Esophagus squamous epithelium (tissue), 4 donors: ENCODE measurements at regions not wholly inside any gene's neighbourhood (a gene's known extent, or its start where the extent isn't known, plus 50 kb on each side); places are given as distances from the start of the nearest gene placed in this dataset.

Source experiments
- POLR2A ChIP-seq, 4 donors: fragments of 450-650 bp; IDR thresholded peaks; one replicate each; pipeline ENCODE4 v1.6.1; 2017; ENCODE audit warnings: antibody characterized with exemption in 4 of 4, mild to moderate bottlenecking in 4 of 4, moderate library complexity in 3 of 4
- TF ChIP-seq, protein P1 (sequence below), 6 experiments: fragments of 450-650 bp in 4 of 6; fragments of 200-600 bp in 2 of 6; sonication (generic) in 2 of 6; IDR thresholded peaks; one replicate each; pipeline ENCODE4 v1.5.1; 2016 to 2019; ENCODE audit warnings: antibody characterized with exemption in 6 of 6, mild to moderate bottlenecking in 4 of 6, moderate library complexity in 4 of 6

DNA sequence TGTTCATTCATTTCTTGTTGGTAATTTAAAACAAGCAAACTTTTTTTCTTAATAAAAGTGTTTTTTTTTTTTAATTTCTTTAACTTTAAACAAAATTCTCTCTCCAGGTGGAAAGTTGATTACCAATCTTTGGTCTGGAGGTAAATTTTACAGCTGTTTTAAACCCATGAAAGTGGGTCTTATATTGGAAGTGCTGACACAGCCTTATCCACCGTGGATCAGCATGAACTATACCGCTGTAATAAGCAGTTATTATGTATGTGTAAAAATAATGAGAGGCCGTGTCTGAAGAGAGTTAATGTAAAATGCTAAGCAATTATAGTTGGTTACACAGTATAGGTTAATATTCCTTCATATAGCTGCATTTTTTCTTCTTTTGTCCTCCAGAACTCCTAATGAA, 378.1 kb upstream of the ATP5MC3 start:
- TF ChIP-seq, protein P1, sequence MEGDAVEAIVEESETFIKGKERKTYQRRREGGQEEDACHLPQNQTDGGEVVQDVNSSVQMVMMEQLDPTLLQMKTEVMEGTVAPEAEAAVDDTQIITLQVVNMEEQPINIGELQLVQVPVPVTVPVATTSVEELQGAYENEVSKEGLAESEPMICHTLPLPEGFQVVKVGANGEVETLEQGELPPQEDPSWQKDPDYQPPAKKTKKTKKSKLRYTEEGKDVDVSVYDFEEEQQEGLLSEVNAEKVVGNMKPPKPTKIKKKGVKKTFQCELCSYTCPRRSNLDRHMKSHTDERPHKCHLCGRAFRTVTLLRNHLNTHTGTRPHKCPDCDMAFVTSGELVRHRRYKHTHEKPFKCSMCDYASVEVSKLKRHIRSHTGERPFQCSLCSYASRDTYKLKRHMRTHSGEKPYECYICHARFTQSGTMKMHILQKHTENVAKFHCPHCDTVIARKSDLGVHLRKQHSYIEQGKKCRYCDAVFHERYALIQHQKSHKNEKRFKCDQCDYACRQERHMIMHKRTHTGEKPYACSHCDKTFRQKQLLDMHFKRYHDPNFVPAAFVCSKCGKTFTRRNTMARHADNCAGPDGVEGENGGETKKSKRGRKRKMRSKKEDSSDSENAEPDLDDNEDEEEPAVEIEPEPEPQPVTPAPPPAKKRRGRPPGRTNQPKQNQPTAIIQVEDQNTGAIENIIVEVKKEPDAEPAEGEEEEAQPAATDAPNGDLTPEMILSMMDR (IDR thresholded peaks at IDR 0.05): no peak
- TF ChIP-seq POLR2A (IDR thresholded peaks at IDR 0.05): no peak
